IMR-90 (cell line): ENCODE measurements at regions not wholly inside any gene's neighbourhood (a gene's known extent, or its start where the extent isn't known, plus 50 kb on each side); places are given as distances from the start of the nearest gene placed in this dataset.

Source experiments
- CEBPB ChIP-seq: IDR thresholded peaks from 2 replicates; pipeline ENCODE4 v1.6.1; 2012; ENCODE audit warnings: low read depth, low read length, improper control_type of control experiment
- CTCF ChIP-seq: conservative IDR thresholded peaks from 2 replicates; pipeline ENCODE4 v1.5.1; 2012; ENCODE audit warnings: mild to moderate bottlenecking, low read depth, low read length, improper control_type of control experiment
- NFE2L2 ChIP-seq: fragments of 150-350 bp; IDR thresholded peaks from 2 replicates; pipeline ENCODE4 v1.6.1; 2016; ENCODE audit warnings: low read depth, mild to moderate bottlenecking, low read length
- POLR2A ChIP-seq: IDR thresholded peaks from 2 replicates; pipeline ENCODE4 v1.6.1; 2012; ENCODE audit warnings: mild to moderate bottlenecking, low read depth, low read length

GRCh38 chr13:28586439-28587173 lies 72.3 kb upstream of the POMP start:
- TF ChIP-seq CEBPB = no peak
- no peak for TF ChIP-seq CTCF
- TF ChIP-seq POLR2A = no peak
- no peak for TF ChIP-seq NFE2L2
